HCT116 (cell line): ENCODE measurements at regions not wholly inside any gene's neighbourhood (a gene's known extent, or its start where the extent isn't known, plus 50 kb on each side); places are given as distances from the start of the nearest gene placed in this dataset.

Experiments
- ATAC-seq: fragments of 200-7000 bp; cut with Tn5 transposase; 2 replicates; pipeline ENCODE4 v1.9.1; 2020; ENCODE audit warnings: mild to moderate bottlenecking, moderate library complexity
- BruUV-seq: library from RNA; stranded (reverse); fragments of 400-500 nt; replicated peaks from 2 replicates; lab custom pipeline; 2021; lab: Mats Ljungman, UMichigan
- CTCF ChIA-PET: fragments of 300-600 bp; sonication (Branson Sonifier 250); formaldehyde crosslinking; loops from one replicate; lab custom pipeline; 2021; ENCODE audit warnings: antibody characterized with exemption; lab: Charles Lee
- POLR2A ChIA-PET: fragments of 300-600, 350-600 bp; sonication (Branson Sonifier 250); formaldehyde crosslinking; loops from one replicate; lab custom pipeline; 2021; ENCODE audit warnings: antibody characterized with exemption; lab: Charles Lee
- RAD21 ChIA-PET, 2 experiments: fragments of 300-600 bp; sonication (Branson Sonifier 250); formaldehyde crosslinking; loops; one replicate each; lab custom pipeline; 2023; ENCODE audit warnings: low total read pairs in 2 of 2; ENCODE audit not compliant: uncharacterized antibody in 2 of 2, unreplicated experiment in 2 of 2, low non-redundant PET in 1 of 2; lab: Charles Lee
- DNase-seq: peaks from one replicate; pipeline ENCODE4 v3.0.0-alpha.2; 2010; ENCODE audit warnings: low read depth, low spot score
- H2AFZ ChIP-seq: fragments of 200-600 bp; shearing (Covaris generic), sonication (generic); 2 replicates; pipeline ENCODE4 v1.6.1; 2017; ENCODE audit warnings: low read depth, mixed run types, mixed read lengths, antibody characterized with exemption, low read length; ENCODE audit not compliant: poor library complexity, severe bottlenecking
- H3K27ac ChIP-seq: 2 replicates; pipeline ENCODE4 v1.5.1; 2012; ENCODE audit warnings: low read depth, low read length
- H3K27me3 ChIP-seq: fragments of 200-600 bp; sonication (generic); 2 replicates; pipeline ENCODE4 v1.6.1; 2016; ENCODE audit warnings: mixed run types, low read length, mixed read lengths; ENCODE audit not compliant: insufficient read depth
- H3K36me3 ChIP-seq, 2 experiments: fragments of 200-500 bp in 1 of 2; fragments of 200-600 bp in 1 of 2; sonication (Bioruptor generic) in 1 of 2; sonication (generic) in 1 of 2; 2 replicates each; pipeline versions ENCODE4 v1.5.1 to v1.6.1; 2014 to 2016; ENCODE audit warnings: low read length in 2 of 2, inconsistent platforms in 1 of 2, mixed read lengths in 1 of 2, mixed run types in 1 of 2; ENCODE audit not compliant: insufficient read depth in 2 of 2, control insufficient read depth in 1 of 2
- H3K4me1 ChIP-seq, 2 experiments: fragments of 200-600 bp in 1 of 2; sonication (generic) in 1 of 2; 2 replicates each; pipeline versions ENCODE4 v1.5.1 to v1.6.1; 2012 to 2017; ENCODE audit warnings: low read length in 2 of 2, inconsistent platforms in 1 of 2, mild to moderate bottlenecking in 1 of 2, mixed read lengths in 1 of 2, mixed run types in 1 of 2, moderate library complexity in 1 of 2; ENCODE audit not compliant: insufficient read depth in 2 of 2, control insufficient read depth in 1 of 2
- H3K4me2 ChIP-seq: fragments of 200-600 bp; sonication (generic); 2 replicates; pipeline ENCODE4 v1.6.1; 2017; ENCODE audit warnings: mixed run types, low read length, mixed read lengths
- H3K4me3 ChIP-seq, 2 experiments: fragments of 200-600 bp in 1 of 2; sonication (generic) in 1 of 2; replicated peaks in 1 of 2; 2 replicates each; pipeline ENCODE4 v1.5.1; 2011 to 2016; ENCODE audit warnings: low read length in 2 of 2, control low read depth in 1 of 2, low read depth in 1 of 2, mild to moderate bottlenecking in 1 of 2, mixed read lengths in 1 of 2, mixed run types in 1 of 2
- H3K79me2 ChIP-seq: fragments of 200-600 bp; sonication (generic); 2 replicates; pipeline ENCODE4 v1.6.1; 2017; ENCODE audit warnings: mild to moderate bottlenecking, mixed run types, low read length, moderate library complexity, mixed read lengths; ENCODE audit not compliant: insufficient read depth
- H3K9ac ChIP-seq: fragments of 200-600 bp; sonication (generic); 2 replicates; pipeline ENCODE4 v1.6.1; 2016; ENCODE audit warnings: low read length, mixed read lengths
- H3K9me2 ChIP-seq: fragments of 200-600 bp; sonication (generic), shearing (Covaris generic); 2 replicates; pipeline ENCODE4 v1.6.1; 2017; ENCODE audit warnings: mixed run types, mild to moderate bottlenecking, moderate library complexity; ENCODE audit not compliant: insufficient read depth
- H3K9me3 ChIP-seq, 2 experiments: fragments of 200-500 bp in 1 of 2; fragments of 200-600 bp in 1 of 2; sonication (Bioruptor generic) in 1 of 2; sonication (generic) in 1 of 2; 2 replicates each; pipeline ENCODE4 v1.6.1; 2014 to 2017; ENCODE audit warnings: low read length in 2 of 2, mixed read lengths in 2 of 2, inconsistent platforms in 1 of 2, low read depth in 1 of 2, mild to moderate bottlenecking in 1 of 2, mixed run types in 1 of 2, moderate library complexity in 1 of 2; ENCODE audit not compliant: control insufficient read depth in 1 of 2, insufficient read depth in 1 of 2
- H4K20me1 ChIP-seq: fragments of 200-600 bp; sonication (generic), shearing (Covaris generic); 2 replicates; pipeline ENCODE4 v1.6.1; 2017; ENCODE audit warnings: mixed run types, mild to moderate bottlenecking, moderate library complexity; ENCODE audit not compliant: insufficient read depth
- MAX ChIP-seq: IDR thresholded peaks from 2 replicates; pipeline ENCODE4 v1.6.1; 2012
- RAD21 ChIP-seq: IDR thresholded peaks from 2 replicates; pipeline ENCODE4 v1.6.1; 2012; ENCODE audit warnings: low read depth, mild to moderate bottlenecking
- SRF ChIP-seq: IDR thresholded peaks from 2 replicates; pipeline ENCODE4 v1.6.1; 2012; ENCODE audit warnings: low read depth
- TCF7L2 ChIP-seq: IDR thresholded peaks from 2 replicates; pipeline ENCODE4 v1.7.0; 2011; ENCODE audit warnings: borderline replicate concordance, inconsistent platforms; ENCODE audit not compliant: insufficient read depth, insufficient read length; ENCODE audit errors: extremely low read depth
- intact Hi-C: fragments of 100-400 bp; cut with micrococcal nuclease; formaldehyde crosslinking; loops from 2 replicates; pipeline ENCODE4 v1.10.0; 2022
- TF ChIP-seq, protein P1 (sequence below): IDR thresholded peaks from 2 replicates; pipeline ENCODE4 v1.6.1; 2012; ENCODE audit warnings: low read depth

- intact Hi-C loops, result no loop called here
- Histone ChIP-seq H3K9me2 (no peaks in the 10 kb centered on the region), H2AFZ (no peak overlapping the region), H3K27me3 (no peaks in the 10 kb centered on the region), H3K9ac (no peak overlapping the region), H4K20me1 (no peaks in the 10 kb centered on the region), H3K4me1 (no peaks in the 10 kb centered on the region), H3K4me2 (no peak overlapping the region), H3K79me2 (no peaks in the 10 kb centered on the region), H3K4me3 (no peak overlapping the region), H3K36me3 (no peaks in the 10 kb centered on the region), H3K27ac (no peak overlapping the region), H3K9me3 (no peaks in the 10 kb centered on the region)
- POLR2A ChIA-PET, result no interaction called here
- DNase-seq, result no peak
- CTCF ChIA-PET, result no interaction called here
- RAD21 ChIA-PET, result no interaction called here
- BruUV-seq, result no TSS peak
- ATAC-seq, result no peak
- TF ChIP-seq, protein P1, sequence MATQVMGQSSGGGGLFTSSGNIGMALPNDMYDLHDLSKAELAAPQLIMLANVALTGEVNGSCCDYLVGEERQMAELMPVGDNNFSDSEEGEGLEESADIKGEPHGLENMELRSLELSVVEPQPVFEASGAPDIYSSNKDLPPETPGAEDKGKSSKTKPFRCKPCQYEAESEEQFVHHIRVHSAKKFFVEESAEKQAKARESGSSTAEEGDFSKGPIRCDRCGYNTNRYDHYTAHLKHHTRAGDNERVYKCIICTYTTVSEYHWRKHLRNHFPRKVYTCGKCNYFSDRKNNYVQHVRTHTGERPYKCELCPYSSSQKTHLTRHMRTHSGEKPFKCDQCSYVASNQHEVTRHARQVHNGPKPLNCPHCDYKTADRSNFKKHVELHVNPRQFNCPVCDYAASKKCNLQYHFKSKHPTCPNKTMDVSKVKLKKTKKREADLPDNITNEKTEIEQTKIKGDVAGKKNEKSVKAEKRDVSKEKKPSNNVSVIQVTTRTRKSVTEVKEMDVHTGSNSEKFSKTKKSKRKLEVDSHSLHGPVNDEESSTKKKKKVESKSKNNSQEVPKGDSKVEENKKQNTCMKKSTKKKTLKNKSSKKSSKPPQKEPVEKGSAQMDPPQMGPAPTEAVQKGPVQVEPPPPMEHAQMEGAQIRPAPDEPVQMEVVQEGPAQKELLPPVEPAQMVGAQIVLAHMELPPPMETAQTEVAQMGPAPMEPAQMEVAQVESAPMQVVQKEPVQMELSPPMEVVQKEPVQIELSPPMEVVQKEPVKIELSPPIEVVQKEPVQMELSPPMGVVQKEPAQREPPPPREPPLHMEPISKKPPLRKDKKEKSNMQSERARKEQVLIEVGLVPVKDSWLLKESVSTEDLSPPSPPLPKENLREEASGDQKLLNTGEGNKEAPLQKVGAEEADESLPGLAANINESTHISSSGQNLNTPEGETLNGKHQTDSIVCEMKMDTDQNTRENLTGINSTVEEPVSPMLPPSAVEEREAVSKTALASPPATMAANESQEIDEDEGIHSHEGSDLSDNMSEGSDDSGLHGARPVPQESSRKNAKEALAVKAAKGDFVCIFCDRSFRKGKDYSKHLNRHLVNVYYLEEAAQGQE, result peak; percentile 88
- TF ChIP-seq SRF, result no peak
- TF ChIP-seq TCF7L2, result no peak
- no peak for TF ChIP-seq MAX
These were observed 219.6 kb downstream of the C11orf87 start for GRCh38 chr11:109641549-109641948.

GRCh38 chr11:109644152-109644551 lies 222.2 kb downstream of the C11orf87 start:
- ATAC-seq, result no peak
- CTCF ChIA-PET, result no interaction called here

More at GRCh38 chr11:109644152-109644551, 222.2 kb downstream of the C11orf87 start:
- H3K9me3 ChIP-seq, result no peaks in the 10 kb centered on the region
- H3K36me3 ChIP-seq, result no peaks in the 10 kb centered on the region
- TF ChIP-seq TCF7L2, result no peak
- 0 out of 2 replicates have a peak, but pooled peaks have one; percentile 6 for TF ChIP-seq RAD21
- H3K27me3 ChIP-seq, result no peaks in the 10 kb centered on the region
- no peak overlapping the region for H3K27ac ChIP-seq
- POLR2A ChIA-PET, result no interaction called here
- DNase-seq, result no peak
- H4K20me1 ChIP-seq, result no peaks in the 10 kb centered on the region
- BruUV-seq, result no TSS peak
- no peak overlapping the region for H3K4me3 ChIP-seq
- H3K4me1 ChIP-seq, result no peaks in the 10 kb centered on the region
- H3K9ac ChIP-seq, result no peak overlapping the region
- H3K9me2 ChIP-seq, result no peaks in the 10 kb centered on the region
- H3K79me2 ChIP-seq, result no peaks in the 10 kb centered on the region
- H3K4me2 ChIP-seq, result no peak overlapping the region
- RAD21 ChIA-PET, result no interaction called here
- H2AFZ ChIP-seq, result no peak overlapping the region
- intact Hi-C loops, result no loop called here
